HUES48 (cell line): ENCODE measurements at regions not wholly inside any gene's neighbourhood (a gene's known extent, or its start where the extent isn't known, plus 50 kb on each side); places are given as distances from the start of the nearest gene placed in this dataset.

Source experiments
- H3K27ac ChIP-seq: one replicate; pipeline ENCODE4 v1.7.0; 2013; ENCODE audit warnings: low read depth, low read length, inconsistent platforms
- H3K27me3 ChIP-seq: 2 replicates; pipeline ENCODE4 v1.6.1; 2013; ENCODE audit warnings: mild to moderate bottlenecking, low read length; ENCODE audit not compliant: control insufficient read depth, insufficient read depth
- H3K36me3 ChIP-seq: 2 replicates; pipeline ENCODE4 v1.6.1; 2013; ENCODE audit warnings: low read length; ENCODE audit not compliant: control insufficient read depth, insufficient read depth
- H3K4me1 ChIP-seq: 2 replicates; pipeline ENCODE4 v1.6.1; 2013; ENCODE audit warnings: mild to moderate bottlenecking, low read length; ENCODE audit not compliant: control insufficient read depth, insufficient read depth
- H3K4me3 ChIP-seq: 2 replicates; pipeline ENCODE4 v1.5.1; 2013; ENCODE audit warnings: mild to moderate bottlenecking, low read depth, low read length
- H3K9ac ChIP-seq: 2 replicates; pipeline ENCODE4 v1.6.1; 2013; ENCODE audit warnings: mild to moderate bottlenecking, low read depth, low read length, moderate library complexity
- H3K9me3 ChIP-seq: 2 replicates; pipeline ENCODE4 v1.6.1; 2013; ENCODE audit warnings: low read length; ENCODE audit not compliant: control insufficient read depth, insufficient read depth

- H3K36me3 ChIP-seq, result no peaks in the 10 kb centered on the region
- no peaks in the 10 kb centered on the region; the same call in 1 of the 2 replicates for H3K4me1 ChIP-seq
- no peak overlapping the region for H3K4me3 ChIP-seq
- no peak overlapping the region for H3K9ac ChIP-seq
- peaks cover 7% of the 10 kb centered on the region for H3K9me3 ChIP-seq
- no peaks in the 10 kb centered on the region for H3K27me3 ChIP-seq
- no peak overlapping the region for H3K27ac ChIP-seq
Measured at GRCh38 chr7:118476036-118476435, 251.5 kb downstream of the ANKRD7 start.

GRCh38 chr7:118477036-118477435, 252.5 kb downstream of the ANKRD7 start:
- no peak overlapping the region for H3K4me3 ChIP-seq
- no peak overlapping the region for H3K27ac ChIP-seq
- H3K4me1 ChIP-seq, result no peaks in the 10 kb centered on the region
- no peaks in the 10 kb centered on the region for H3K27me3 ChIP-seq
- H3K9me3 ChIP-seq, result peaks cover 9% of the 10 kb centered on the region
- no peaks in the 10 kb centered on the region for H3K36me3 ChIP-seq
- H3K9ac ChIP-seq, result no peak overlapping the region

- Histone ChIP-seq H3K27ac (no peak overlapping the region), H3K9me3 (peaks cover 9% of the 10 kb centered on the region), H3K36me3 (no peaks in the 10 kb centered on the region), H3K4me1 (no peaks in the 10 kb centered on the region), H3K4me3 (no peak overlapping the region), H3K27me3 (no peaks in the 10 kb centered on the region), H3K9ac (no peak overlapping the region)
Measured at GRCh38 chr7:118478236-118478635, 253.7 kb downstream of the ANKRD7 start.

GRCh38 chr7:118478931-118479330, 254.4 kb downstream of the ANKRD7 start:
- Histone ChIP-seq H3K9ac (no peak overlapping the region), H3K36me3 (no peaks in the 10 kb centered on the region), H3K4me1 (no peaks in the 10 kb centered on the region), H3K27ac (no peak overlapping the region), H3K4me3 (no peak overlapping the region), H3K27me3 (no peaks in the 10 kb centered on the region), H3K9me3 (peaks cover 9% of the 10 kb centered on the region)

GRCh38 chr7:118492466-118492865, 268.0 kb downstream of the ANKRD7 start:
- Histone ChIP-seq H3K27me3 (no peaks in the 10 kb centered on the region), H3K27ac (no peak overlapping the region), H3K9me3 (no peaks in the 10 kb centered on the region), H3K4me3 (no peak overlapping the region), H3K4me1 (no peaks in the 10 kb centered on the region), H3K36me3 (no peaks in the 10 kb centered on the region), H3K9ac (no peak overlapping the region)

GRCh38 chr7:118496138-118496644, 271.7 kb downstream of the ANKRD7 start:
- no peak overlapping the region for H3K4me3 ChIP-seq
- no peaks in the 10 kb centered on the region for H3K36me3 ChIP-seq

GRCh38 chr7:118502235-118502634, 277.7 kb downstream of the ANKRD7 start:
- Histone ChIP-seq H3K9me3 (no peaks in the 10 kb centered on the region), H3K4me3 (no peak overlapping the region), H3K27ac (no peak overlapping the region), H3K27me3 (no peaks in the 10 kb centered on the region), H3K36me3 (no peaks in the 10 kb centered on the region), H3K9ac (no peak overlapping the region), H3K4me1 (no peaks in the 10 kb centered on the region)

More at GRCh38 chr7:118496138-118496644, 271.7 kb downstream of the ANKRD7 start:
- no peaks in the 10 kb centered on the region for H3K9me3 ChIP-seq
- H3K9ac ChIP-seq, result no peak overlapping the region
- H3K4me1 ChIP-seq, result no peaks in the 10 kb centered on the region
- no peak overlapping the region for H3K27ac ChIP-seq
- no peaks in the 10 kb centered on the region for H3K27me3 ChIP-seq

GRCh38 chr7:118511146-118511545, 286.6 kb downstream of the ANKRD7 start:
- no peak overlapping the region for H3K9ac ChIP-seq
- H3K36me3 ChIP-seq, result no peaks in the 10 kb centered on the region
- H3K4me1 ChIP-seq, result no peaks in the 10 kb centered on the region
- no peaks in the 10 kb centered on the region for H3K9me3 ChIP-seq
- H3K27me3 ChIP-seq, result no peaks in the 10 kb centered on the region
- no peak overlapping the region for H3K4me3 ChIP-seq
- no peak overlapping the region for H3K27ac ChIP-seq

- Histone ChIP-seq H3K27me3 (no peaks in the 10 kb centered on the region), H3K36me3 (no peaks in the 10 kb centered on the region), H3K4me1 (no peaks in the 10 kb centered on the region), H3K9me3 (no peaks in the 10 kb centered on the region), H3K9ac (no peak overlapping the region), H3K27ac (no peak overlapping the region), H3K4me3 (no peak overlapping the region)
Measured at GRCh38 chr7:118517275-118517674, 292.8 kb downstream of the ANKRD7 start.

- no peaks in the 10 kb centered on the region for H3K36me3 ChIP-seq
- no peak overlapping the region for H3K9ac ChIP-seq
- H3K4me3 ChIP-seq, result no peak overlapping the region
- H3K27ac ChIP-seq, result no peak overlapping the region
- no peaks in the 10 kb centered on the region for H3K4me1 ChIP-seq
- H3K9me3 ChIP-seq, result no peaks in the 10 kb centered on the region
- H3K27me3 ChIP-seq, result no peaks in the 10 kb centered on the region
Measured at GRCh38 chr7:118525020-118525419, 300.5 kb downstream of the ANKRD7 start.

GRCh38 chr7:118531566-118531965, 307.1 kb downstream of the ANKRD7 start:
- Histone ChIP-seq H3K4me1 (peaks cover 8% of the 10 kb centered on the region; the same call in 1 of the 2 replicates), H3K36me3 (no peaks in the 10 kb centered on the region), H3K27ac (no peak overlapping the region), H3K27me3 (no peaks in the 10 kb centered on the region), H3K4me3 (no peak overlapping the region), H3K9ac (no peak overlapping the region), H3K9me3 (no peaks in the 10 kb centered on the region)

- H3K9ac ChIP-seq, result no peak overlapping the region
- peaks cover 9% of the 10 kb centered on the region; the same call in 1 of the 2 replicates for H3K9me3 ChIP-seq
- no peaks in the 10 kb centered on the region for H3K36me3 ChIP-seq
- H3K4me1 ChIP-seq, result no peaks in the 10 kb centered on the region
- H3K27ac ChIP-seq, result no peak overlapping the region
- no peaks in the 10 kb centered on the region for H3K27me3 ChIP-seq
- no peak overlapping the region for H3K4me3 ChIP-seq
Measured at GRCh38 chr7:118559207-118559606, 334.7 kb downstream of the ANKRD7 start.
